ENCODE measurements at regions not wholly inside any gene's neighbourhood (a gene's known extent, or its start where the extent isn't known, plus 50 kb on each side); places are given as distances from the start of the nearest gene placed in this dataset.

DNA sequence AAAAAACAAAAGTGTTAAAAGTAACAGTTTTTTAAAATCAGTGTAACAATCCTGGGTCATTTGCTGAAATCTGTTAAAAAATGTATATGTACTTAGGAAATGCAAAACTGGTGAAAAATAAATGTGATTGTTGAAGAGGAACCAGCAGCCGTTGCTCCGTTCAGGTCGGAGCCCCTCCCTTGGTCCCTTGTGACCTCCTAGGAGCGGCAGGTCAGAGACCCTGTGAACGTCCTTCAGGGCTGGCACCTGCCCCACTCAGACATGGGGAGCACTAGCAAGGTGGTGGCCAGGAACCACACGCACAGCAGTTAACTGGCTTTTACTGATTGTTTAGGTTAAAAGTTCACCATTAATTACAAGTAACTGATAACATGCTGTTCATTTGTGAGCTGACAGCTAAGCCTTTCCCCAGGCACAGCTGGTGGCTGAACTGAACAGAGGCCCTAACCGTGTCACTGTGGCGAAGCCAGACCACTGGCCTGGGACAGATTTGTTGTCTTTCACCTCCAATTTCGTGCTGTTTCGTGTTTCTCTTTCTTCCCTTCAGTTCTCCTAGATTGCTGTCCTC is 159.2 kb upstream of the ALKAL2 start:
- Histone ChIP-seq H3K9me3 (ENCODE audit: control insufficient read depth in 2 of 2, insufficient read depth in 1 of 2, low read length in 1 of 2) (no peaks in the 10 kb centered on the region), H3K4me1 (ENCODE audit: control insufficient read depth in 2 of 2, insufficient read depth in 2 of 2, low read length in 2 of 2) (peaks cover 0 to 9% of the 10 kb centered on the region in 2 donors), H3K4me3 (ENCODE audit: low read length in 2 of 2) (no peak overlapping the region), H3K27ac (ENCODE audit: low read depth in 1 of 2, low read length in 1 of 2) (no peak overlapping the region), H3K27me3 (ENCODE audit: control insufficient read depth in 2 of 2, insufficient read depth in 1 of 2, low read length in 1 of 2) (no peaks in the 10 kb centered on the region), H3K36me3 (ENCODE audit: control insufficient read depth in 2 of 2, insufficient read depth in 2 of 2, low read length in 1 of 2) (no peaks in the 10 kb centered on the region)
- 93% methylated on average over 10 of the region's 10 CpGs for WGBS
- DNase-seq (ENCODE audit: low read depth in 6 of 9, low spot score in 9 of 9) = no peak

DNA sequence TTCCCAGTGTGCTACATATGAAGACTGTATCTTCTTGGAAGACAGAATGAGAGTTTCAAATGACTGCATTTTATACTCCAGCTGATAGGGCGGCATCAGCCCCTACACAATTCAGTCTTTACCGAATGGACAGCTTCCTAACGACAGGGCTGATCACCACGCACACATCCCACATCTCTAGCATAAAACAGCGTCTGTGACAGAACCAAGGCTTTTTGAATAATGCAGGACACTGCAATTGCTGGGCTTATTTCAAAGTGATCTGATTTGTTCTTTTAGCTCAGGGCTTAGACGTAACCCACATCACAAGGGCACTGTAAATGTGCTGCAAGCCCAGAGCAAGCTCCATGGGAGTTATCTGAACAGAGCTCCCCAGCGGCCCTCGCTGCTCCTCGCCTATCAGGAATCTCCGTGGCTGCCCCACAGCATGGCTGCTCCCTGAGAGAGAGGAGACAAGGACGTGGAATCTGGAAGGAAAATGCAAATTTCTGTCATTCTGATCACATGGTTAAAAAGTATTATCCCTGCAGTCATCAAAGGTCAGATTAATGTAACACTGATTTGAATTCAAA is 158.5 kb upstream of the ALKAL2 start:
- Histone ChIP-seq H3K27ac (ENCODE audit: low read depth in 1 of 2, low read length in 1 of 2) (no peak overlapping the region), H3K27me3 (ENCODE audit: control insufficient read depth in 2 of 2, insufficient read depth in 1 of 2, low read length in 1 of 2) (no peaks in the 10 kb centered on the region), H3K36me3 (ENCODE audit: control insufficient read depth in 2 of 2, insufficient read depth in 2 of 2, low read length in 1 of 2) (no peaks in the 10 kb centered on the region), H3K9me3 (ENCODE audit: control insufficient read depth in 2 of 2, insufficient read depth in 1 of 2, low read length in 1 of 2) (no peaks in the 10 kb centered on the region), H3K4me1 (ENCODE audit: control insufficient read depth in 2 of 2, insufficient read depth in 2 of 2, low read length in 2 of 2) (peaks cover 0 to 9% of the 10 kb centered on the region in 2 donors), H3K4me3 (ENCODE audit: low read length in 2 of 2) (no peak overlapping the region)
- WGBS = 95% methylated on average over 11 of the region's 11 CpGs
- no peak for DNase-seq (ENCODE audit: low read depth in 6 of 9, low spot score in 9 of 9)

DNA sequence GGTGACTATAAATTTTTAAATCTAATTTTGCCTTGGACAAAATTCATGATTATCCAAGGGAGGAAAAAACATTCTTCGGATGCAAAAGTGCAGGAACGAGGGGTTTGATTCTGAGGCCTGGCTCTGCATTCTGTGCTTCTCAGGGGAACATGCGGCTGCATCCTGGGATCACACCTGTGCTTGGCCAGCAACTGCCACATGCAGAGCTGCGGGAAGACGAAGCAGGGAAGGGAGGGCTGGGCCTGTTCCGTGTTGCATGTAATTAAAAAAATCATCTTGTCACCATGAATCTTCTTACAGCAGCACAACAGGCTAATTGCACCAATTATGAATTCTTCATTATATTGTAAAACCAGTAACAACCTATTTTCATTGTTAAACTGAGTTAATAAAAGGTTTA is 158.0 kb upstream of the ALKAL2 start:
- WGBS = 92% methylated on average over 6 of the region's 6 CpGs
- no peak for DNase-seq (ENCODE audit: low read depth in 6 of 9, low spot score in 9 of 9)
- Histone ChIP-seq H3K4me3 (ENCODE audit: low read length in 2 of 2) (no peak overlapping the region), H3K36me3 (ENCODE audit: control insufficient read depth in 2 of 2, insufficient read depth in 2 of 2, low read length in 1 of 2) (no peaks in the 10 kb centered on the region), H3K27ac (ENCODE audit: low read depth in 1 of 2, low read length in 1 of 2) (no peak overlapping the region), H3K4me1 (ENCODE audit: control insufficient read depth in 2 of 2, insufficient read depth in 2 of 2, low read length in 2 of 2) (peaks cover 1 to 10% of the 10 kb centered on the region in 2 donors), H3K9me3 (ENCODE audit: control insufficient read depth in 2 of 2, insufficient read depth in 1 of 2, low read length in 1 of 2) (no peaks in the 10 kb centered on the region), H3K27me3 (ENCODE audit: control insufficient read depth in 2 of 2, insufficient read depth in 1 of 2, low read length in 1 of 2) (no peaks in the 10 kb centered on the region)

DNA sequence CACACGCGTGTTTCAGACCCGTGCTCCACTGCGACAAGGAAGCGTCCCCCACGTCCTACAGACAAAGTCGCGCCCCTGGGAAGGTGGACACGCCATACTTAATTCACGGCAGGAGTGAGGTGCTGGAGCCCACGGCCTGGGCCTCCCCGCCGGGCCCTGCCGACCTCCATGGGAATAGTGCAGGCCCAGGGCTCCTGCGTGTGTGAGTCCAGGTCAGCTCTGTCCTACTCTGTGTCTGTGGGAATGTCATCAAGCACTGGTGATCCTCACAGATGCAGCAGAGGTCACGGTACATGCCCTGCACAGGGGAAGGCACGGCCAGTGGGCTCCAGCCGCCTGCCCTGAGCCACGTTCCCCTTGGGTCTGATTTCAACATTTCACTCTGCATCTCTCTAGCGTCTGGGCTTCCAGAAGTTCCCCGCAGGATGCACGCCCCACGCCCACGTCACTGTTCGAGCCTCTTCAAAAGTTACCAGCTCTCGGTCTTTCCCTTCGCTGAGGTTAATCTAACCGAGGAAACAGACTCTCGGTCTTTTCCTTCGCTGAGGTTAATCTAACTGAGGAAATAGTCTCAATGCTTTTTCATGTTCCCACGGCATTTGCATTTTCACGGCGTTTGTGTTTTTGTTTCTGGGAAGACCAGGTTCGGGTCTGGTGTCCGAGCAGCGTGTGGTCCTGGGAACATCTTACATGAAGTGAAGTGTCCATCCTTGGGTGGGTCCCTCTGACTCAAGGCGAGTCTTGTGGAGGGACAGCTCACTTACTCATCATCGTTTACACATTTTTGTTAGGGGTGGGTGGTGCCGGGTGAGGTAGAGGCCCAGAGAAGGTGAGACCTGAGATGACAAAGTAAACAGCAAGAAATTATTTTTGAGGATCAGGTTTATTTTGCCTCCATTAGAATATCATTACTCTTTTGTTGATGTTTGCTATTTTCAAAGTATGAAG is 157.3 kb upstream of the ALKAL2 start:
- H3K27me3 ChIP-seq (ENCODE audit: control insufficient read depth in 2 of 2, insufficient read depth in 1 of 2, low read length in 1 of 2) = no peaks in the 10 kb centered on the region
- H3K4me3 ChIP-seq (ENCODE audit: low read length in 2 of 2) = no peak overlapping the region
- H3K4me1 ChIP-seq (ENCODE audit: control insufficient read depth in 2 of 2, insufficient read depth in 2 of 2, low read length in 2 of 2) = peaks cover 5 to 17% of the 10 kb centered on the region in 2 donors
- DNase-seq (ENCODE audit: low read depth in 6 of 9, low spot score in 9 of 9) = peak in 1 of 9 donors; percentile 48
- no peak overlapping the region for H3K27ac ChIP-seq (ENCODE audit: low read depth in 1 of 2, low read length in 1 of 2)
- 87% methylated on average over 39 of the region's 39 CpGs for WGBS
- H3K9me3 ChIP-seq (ENCODE audit: control insufficient read depth in 2 of 2, insufficient read depth in 1 of 2, low read length in 1 of 2) = no peaks in the 10 kb centered on the region
- H3K36me3 ChIP-seq (ENCODE audit: control insufficient read depth in 2 of 2, insufficient read depth in 2 of 2, low read length in 1 of 2) = no peaks in the 10 kb centered on the region

DNA sequence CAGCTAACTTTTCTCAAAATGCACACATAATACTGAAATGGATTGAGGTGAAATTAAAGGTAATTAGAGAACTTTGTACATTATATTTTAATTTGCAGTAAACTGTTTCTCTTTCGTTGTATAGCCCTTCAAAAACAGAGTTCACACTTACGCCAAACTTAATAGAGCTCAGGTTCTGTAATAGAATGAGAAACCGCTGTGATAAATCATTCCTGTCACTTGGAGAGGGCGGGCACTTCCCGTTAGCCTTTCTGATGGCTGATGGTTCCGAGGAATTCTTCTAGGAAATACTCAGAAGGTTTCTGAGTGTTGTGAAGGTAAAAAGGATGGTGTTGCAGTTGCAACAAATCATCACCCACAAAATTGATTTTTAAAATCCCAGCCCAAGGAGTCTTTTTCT is 155.8 kb upstream of the ALKAL2 start:
- Histone ChIP-seq H3K4me3 (ENCODE audit: low read length in 2 of 2) (no peak overlapping the region), H3K27ac (ENCODE audit: low read depth in 1 of 2, low read length in 1 of 2) (no peak overlapping the region), H3K36me3 (ENCODE audit: control insufficient read depth in 2 of 2, insufficient read depth in 2 of 2, low read length in 1 of 2) (no peaks in the 10 kb centered on the region), H3K4me1 (ENCODE audit: control insufficient read depth in 2 of 2, insufficient read depth in 2 of 2, low read length in 2 of 2) (peaks cover 9 to 28% of the 10 kb centered on the region in 2 donors), H3K9me3 (ENCODE audit: control insufficient read depth in 2 of 2, insufficient read depth in 1 of 2, low read length in 1 of 2) (no peaks in the 10 kb centered on the region), H3K27me3 (ENCODE audit: control insufficient read depth in 2 of 2, insufficient read depth in 1 of 2, low read length in 1 of 2) (no peaks in the 10 kb centered on the region)
- 21% methylated on average over 6 of the region's 6 CpGs for WGBS
- DNase-seq (ENCODE audit: low read depth in 6 of 9, low spot score in 9 of 9) = no peak

DNA sequence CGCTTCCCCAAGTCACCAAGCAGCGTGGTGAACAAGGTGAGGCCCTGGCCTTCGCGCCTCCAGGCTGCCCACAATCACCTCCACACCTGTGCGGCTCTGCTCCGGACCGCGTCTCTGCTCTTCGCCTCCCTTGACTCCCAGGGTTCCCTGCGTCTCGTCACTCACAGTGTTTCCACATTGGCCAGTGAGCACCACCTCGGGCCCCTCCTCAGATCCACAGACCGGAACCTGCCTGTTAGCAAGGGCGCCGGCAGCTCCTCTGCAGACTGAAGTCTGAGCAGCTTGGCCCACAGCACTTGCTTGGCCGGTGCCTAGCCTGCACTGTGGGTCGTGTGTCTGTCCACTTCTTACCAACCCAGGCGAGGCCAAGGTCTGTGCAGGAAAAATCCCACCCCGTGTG is 155.3 kb upstream of the ALKAL2 start:
- DNase-seq (ENCODE audit: low read depth in 6 of 9, low spot score in 9 of 9) = no peak
- Histone ChIP-seq H3K4me3 (ENCODE audit: low read length in 2 of 2) (no peak overlapping the region), H3K36me3 (ENCODE audit: control insufficient read depth in 2 of 2, insufficient read depth in 2 of 2, low read length in 1 of 2) (no peaks in the 10 kb centered on the region), H3K4me1 (ENCODE audit: control insufficient read depth in 2 of 2, insufficient read depth in 2 of 2, low read length in 2 of 2) (peaks cover 13 to 34% of the 10 kb centered on the region in 2 donors), H3K9me3 (ENCODE audit: control insufficient read depth in 2 of 2, insufficient read depth in 1 of 2, low read length in 1 of 2) (no peaks in the 10 kb centered on the region), H3K27me3 (ENCODE audit: control insufficient read depth in 2 of 2, insufficient read depth in 1 of 2, low read length in 1 of 2) (no peaks in the 10 kb centered on the region), H3K27ac (ENCODE audit: low read depth in 1 of 2, low read length in 1 of 2) (no peak overlapping the region)
- 93% methylated on average over 19 of the region's 19 CpGs for WGBS

DNA sequence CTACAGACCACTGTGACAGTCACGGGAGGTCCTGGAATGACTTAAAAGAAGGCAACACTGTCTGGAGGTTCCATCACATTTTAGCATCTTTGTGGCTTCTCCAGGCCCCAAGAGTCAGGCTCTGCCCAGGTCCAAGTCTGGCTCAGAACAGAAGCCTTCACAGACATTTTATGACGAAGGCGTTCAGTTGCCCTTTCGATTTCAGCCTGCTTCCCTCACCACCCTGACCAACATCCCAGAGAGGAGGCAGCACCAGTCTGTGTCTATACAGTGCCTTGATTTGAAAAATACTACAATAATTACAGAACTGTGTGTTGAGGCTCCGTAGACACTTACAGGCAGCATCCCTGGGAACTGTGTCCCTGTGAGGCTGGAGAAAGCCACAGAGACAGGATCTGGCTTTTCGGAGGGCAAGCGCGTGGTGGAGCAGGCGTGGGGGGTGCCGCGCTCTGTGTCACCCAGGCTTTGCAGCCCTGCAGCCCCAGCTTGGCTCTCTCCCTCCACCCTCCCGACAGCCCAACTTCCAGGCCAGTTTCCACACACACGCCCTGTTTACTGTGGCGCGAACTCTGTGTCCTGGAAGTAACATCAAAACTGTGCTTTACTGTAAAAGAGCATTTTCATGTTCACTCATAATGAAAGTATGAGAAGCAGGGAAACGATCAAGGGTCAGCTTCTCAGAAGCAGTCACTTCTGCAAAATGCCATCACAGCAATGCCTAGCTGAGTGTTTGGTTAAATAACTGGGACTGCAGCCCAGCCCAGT is 153.5 kb upstream of the ALKAL2 start:
- Histone ChIP-seq H3K9me3 (ENCODE audit: control insufficient read depth in 2 of 2, insufficient read depth in 1 of 2, low read length in 1 of 2) (no peaks in the 10 kb centered on the region), H3K27ac (ENCODE audit: low read depth in 1 of 2, low read length in 1 of 2) (no peak overlapping the region), H3K4me3 (ENCODE audit: low read length in 2 of 2) (no peak overlapping the region), H3K27me3 (ENCODE audit: control insufficient read depth in 2 of 2, insufficient read depth in 1 of 2, low read length in 1 of 2) (no peaks in the 10 kb centered on the region), H3K4me1 (ENCODE audit: control insufficient read depth in 2 of 2, insufficient read depth in 2 of 2, low read length in 2 of 2) (peaks cover 13 to 45% of the 10 kb centered on the region in 2 donors), H3K36me3 (ENCODE audit: control insufficient read depth in 2 of 2, insufficient read depth in 2 of 2, low read length in 1 of 2) (no peaks in the 10 kb centered on the region)
- no peak for DNase-seq (ENCODE audit: low read depth in 6 of 9, low spot score in 9 of 9)
- WGBS = 92% methylated on average over 16 of the region's 16 CpGs

DNA sequence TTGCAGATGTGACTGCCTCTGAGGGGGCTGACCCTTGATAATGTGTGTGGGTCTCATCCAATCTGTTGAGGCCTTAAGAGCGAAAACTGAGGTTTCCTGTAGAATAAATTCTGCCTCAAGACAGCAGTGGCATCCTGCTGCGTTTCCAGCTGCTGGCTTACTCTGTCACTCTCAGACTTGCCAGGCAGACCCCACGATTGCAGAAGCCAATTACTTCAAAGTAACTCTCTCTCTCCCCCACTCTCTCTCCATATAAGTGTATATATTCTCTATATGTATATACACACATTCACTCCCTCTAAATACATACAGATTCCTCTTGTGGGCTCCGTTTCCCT is 152.5 kb upstream of the ALKAL2 start:
- peak overlapping the region in 1 of 2 donors; percentile 45 for H3K27ac ChIP-seq (ENCODE audit: low read depth in 1 of 2, low read length in 1 of 2)
- no peaks in the 10 kb centered on the region for H3K9me3 ChIP-seq (ENCODE audit: control insufficient read depth in 2 of 2, insufficient read depth in 1 of 2, low read length in 1 of 2)
- 42% methylated on average over 4 of the region's 4 CpGs for WGBS
- H3K36me3 ChIP-seq (ENCODE audit: control insufficient read depth in 2 of 2, insufficient read depth in 2 of 2, low read length in 1 of 2) = no peaks in the 10 kb centered on the region
- no peaks in the 10 kb centered on the region for H3K27me3 ChIP-seq (ENCODE audit: control insufficient read depth in 2 of 2, insufficient read depth in 1 of 2, low read length in 1 of 2)
- DNase-seq (ENCODE audit: low read depth in 6 of 9, low spot score in 9 of 9) = peak in 2 of 9 donors; percentile 33 to 64
- H3K4me1 ChIP-seq (ENCODE audit: control insufficient read depth in 2 of 2, insufficient read depth in 2 of 2, low read length in 2 of 2) = peaks cover 13 to 39% of the 10 kb centered on the region in 2 donors
- no peak overlapping the region for H3K4me3 ChIP-seq (ENCODE audit: low read length in 2 of 2)
